PFSK-1 (cell line): ENCODE measurements at regions not wholly inside any gene's neighbourhood (a gene's known extent, or its start where the extent isn't known, plus 50 kb on each side); places are given as distances from the start of the nearest gene placed in this dataset.

Source experiments
- REST ChIP-seq, 2 experiments: IDR thresholded peaks; 2 replicates each; pipeline versions ENCODE4 v1.6.1 to v1.8.0; 2011 to 2012; ENCODE audit warnings: low read depth in 2 of 2, low read length in 2 of 2, control low read depth in 1 of 2, inconsistent platforms in 1 of 2, mild to moderate bottlenecking in 1 of 2, moderate library complexity in 1 of 2; ENCODE audit not compliant: insufficient read depth in 1 of 2
- SIN3A ChIP-seq: IDR thresholded peaks from 2 replicates; pipeline ENCODE4 v1.6.1; 2012; ENCODE audit warnings: mild to moderate bottlenecking, low read length, moderate library complexity, borderline replicate concordance; ENCODE audit not compliant: insufficient read depth
- TAF1 ChIP-seq: IDR thresholded peaks from 2 replicates; pipeline ENCODE4 v1.6.1; 2012; ENCODE audit warnings: low read length, control low read depth, borderline replicate concordance; ENCODE audit not compliant: insufficient read depth

GRCh38 chr5:92980491-92980890 lies 600.5 kb downstream of the NR2F1-AS1 start:
- TF ChIP-seq SIN3A (no peak), TAF1 (no peak), REST (IDR thresholded peaks at IDR 0.05; ENCODE audit: insufficient read depth in 1 of 2, low read depth in 2 of 2, low read length in 2 of 2) (no peak)
